H1 (cell line): ENCODE measurements at regions not wholly inside any gene's neighbourhood (a gene's known extent, or its start where the extent isn't known, plus 50 kb on each side); places are given as distances from the start of the nearest gene placed in this dataset.

ENCODE experiments used
- CTCF ChIA-PET: fragments of 300-600 bp; sonication (Branson Sonifier 250); formaldehyde crosslinking; loops from one replicate; lab custom pipeline; 2021; ENCODE audit not compliant: partially characterized antibody; lab: Charles Lee
- POLR2A ChIA-PET: fragments of 300-600 bp; sonication (Branson Sonifier 250); formaldehyde crosslinking; loops from one replicate; lab custom pipeline; 2021; ENCODE audit warnings: inconsistent platforms; ENCODE audit not compliant: partially characterized antibody; lab: Charles Lee
- DNase-seq, 2 experiments: peaks; one replicate each; pipeline versions ENCODE4 v3.0.0 to v3.0.0-alpha.2; 2010 to 2022; ENCODE audit warnings: low spot score in 2 of 2, low read depth in 1 of 2, mixed read lengths in 1 of 2
- FAIRE-seq: peaks from 2 replicates; lab custom pipeline; 2011; peaks lifted over from hg19 to GRCh38; lab: Jason Lieb, UNC
- H2AFZ ChIP-seq: 2 replicates; pipeline ENCODE4 v1.8.1; 2012; ENCODE audit warnings: low read length, inconsistent platforms
- H2AK5ac ChIP-seq: 2 replicates; pipeline ENCODE4 v1.6.1; 2013; ENCODE audit warnings: low read depth, low read length
- H2BK120ac ChIP-seq: replicated peaks from 2 replicates; pipeline ENCODE3; 2013; ENCODE audit warnings: low read depth, low read length, inconsistent platforms
- H2BK12ac ChIP-seq: 2 replicates; pipeline ENCODE4 v1.6.1; 2013; ENCODE audit warnings: low read depth, low read length
- H2BK15ac ChIP-seq: 2 replicates; pipeline ENCODE4 v1.6.1; 2013; ENCODE audit warnings: low read length
- H2BK20ac ChIP-seq: 2 replicates; pipeline ENCODE4 v1.6.1; 2013; ENCODE audit warnings: low read length
- H2BK5ac ChIP-seq: 2 replicates; pipeline ENCODE4 v1.6.1; 2013; ENCODE audit warnings: low read depth, low read length
- H3K14ac ChIP-seq: 2 replicates; pipeline ENCODE4 v1.6.1; 2013; ENCODE audit warnings: inconsistent platforms; ENCODE audit not compliant: insufficient read length
- H3K18ac ChIP-seq: 2 replicates; pipeline ENCODE4 v1.6.1; 2013; ENCODE audit warnings: low read length; ENCODE audit errors: extremely low read depth
- H3K23ac ChIP-seq: 2 replicates; pipeline ENCODE4 v1.6.1; 2013; ENCODE audit warnings: inconsistent platforms; ENCODE audit not compliant: insufficient read length
- H3K23me2 ChIP-seq: 2 replicates; pipeline ENCODE4 v1.6.1; 2013; ENCODE audit warnings: low read depth, low read length
- H3K27ac ChIP-seq: 2 replicates; pipeline ENCODE4 v1.6.1; 2011; ENCODE audit warnings: low read depth, low read length, inconsistent platforms
- H3K27me3 ChIP-seq, 4 experiments: replicated peaks in 1 of 4; 1 replicate in 1 of 4; 2 replicates in 3 of 4; pipeline versions ENCODE4 v1.6.1 to v1.8.1; 2011 to 2013; ENCODE audit warnings: low read length in 3 of 4, mild to moderate bottlenecking in 3 of 4, inconsistent platforms in 2 of 4, mixed read lengths in 2 of 4, moderate library complexity in 1 of 4; ENCODE audit not compliant: control insufficient read depth in 3 of 4, insufficient read depth in 3 of 4; ENCODE audit errors: extremely low read depth in 1 of 4
- H3K36me3 ChIP-seq, 4 experiments: 2 replicates each; pipeline versions ENCODE4 v1.6.1 to v1.8.1; 2011 to 2013; ENCODE audit warnings: mild to moderate bottlenecking in 4 of 4, low read length in 3 of 4, moderate library complexity in 2 of 4, control low read depth in 1 of 4, inconsistent platforms in 1 of 4; ENCODE audit not compliant: insufficient read depth in 4 of 4, control insufficient read depth in 2 of 4
- H3K4ac ChIP-seq: replicated peaks from 2 replicates; pipeline ENCODE3; 2013; ENCODE audit warnings: low read length, low read depth, mixed read lengths, inconsistent platforms; ENCODE audit not compliant: insufficient read length
- H3K4me1 ChIP-seq, 4 experiments: replicated peaks in 1 of 4; 1 replicate in 1 of 4; 2 replicates in 3 of 4; pipeline versions ENCODE4 v1.6.1 to v1.8.1; 2011 to 2013; ENCODE audit warnings: low read length in 3 of 4, inconsistent platforms in 2 of 4, mixed read lengths in 1 of 4; ENCODE audit not compliant: insufficient read depth in 4 of 4, control insufficient read depth in 3 of 4
- H3K4me2 ChIP-seq, 2 experiments: 2 replicates each; pipeline versions ENCODE4 v1.6.1 to v1.8.1; 2011 to 2013; ENCODE audit warnings: low read depth in 2 of 2, low read length in 2 of 2, control low read depth in 1 of 2, inconsistent platforms in 1 of 2, mild to moderate bottlenecking in 1 of 2; ENCODE audit not compliant: insufficient read depth in 1 of 2
- H3K4me3 ChIP-seq, 4 experiments: fragments of 200-600, 300-600 bp in 1 of 4; sonication (generic), shearing (Covaris generic), sonication (Bioruptor Twin) in 1 of 4; 2 replicates each; pipeline versions ENCODE4 v1.5.1 to v1.8.1; 2011 to 2016; ENCODE audit warnings: low read length in 4 of 4, low read depth in 3 of 4, control low read depth in 2 of 4, inconsistent platforms in 2 of 4, mild to moderate bottlenecking in 2 of 4, mixed read lengths in 1 of 4, moderate library complexity in 1 of 4; ENCODE audit not compliant: insufficient read depth in 2 of 4; ENCODE audit errors: extremely low read depth in 1 of 4
- H3K56ac ChIP-seq: replicated peaks from 2 replicates; pipeline ENCODE3; 2013; ENCODE audit warnings: low read depth, mild to moderate bottlenecking, mixed read lengths, low read length, inconsistent platforms; ENCODE audit not compliant: insufficient read length
- H3K79me1 ChIP-seq: 2 replicates; pipeline ENCODE4 v1.6.1; 2013; ENCODE audit warnings: low read depth, low read length, control low read depth
- H3K79me2 ChIP-seq, 2 experiments: 2 replicates each; pipeline versions ENCODE4 v1.6.1 to v1.8.1; 2012 to 2013; ENCODE audit warnings: low read length in 2 of 2, mild to moderate bottlenecking in 2 of 2, inconsistent platforms in 1 of 2; ENCODE audit not compliant: insufficient read depth in 2 of 2, control insufficient read depth in 1 of 2
- H3K9ac ChIP-seq, 4 experiments: replicated peaks in 1 of 4; 1 replicate in 1 of 4; 2 replicates in 3 of 4; pipeline versions ENCODE4 v1.6.1 to v1.8.1; 2011 to 2013; ENCODE audit warnings: low read depth in 3 of 4, low read length in 3 of 4, control low read depth in 2 of 4, mild to moderate bottlenecking in 2 of 4, moderate library complexity in 2 of 4, inconsistent platforms in 1 of 4; ENCODE audit errors: extremely low read depth in 1 of 4
- H3K9me3 ChIP-seq, 2 experiments: 2 replicates each; pipeline versions ENCODE4 v1.6.1 to v1.8.1; 2012 to 2013; ENCODE audit warnings: mild to moderate bottlenecking in 2 of 2, moderate library complexity in 2 of 2, control low read depth in 1 of 2, inconsistent platforms in 1 of 2, low read depth in 1 of 2, low read length in 1 of 2, mixed read lengths in 1 of 2; ENCODE audit not compliant: insufficient read depth in 2 of 2
- H4K20me1 ChIP-seq, 2 experiments: replicated peaks in 1 of 2; 2 replicates each; pipeline versions ENCODE3 to v1.8.1; 2011 to 2013; ENCODE audit warnings: inconsistent platforms in 2 of 2, low read length in 2 of 2, mild to moderate bottlenecking in 1 of 2; ENCODE audit not compliant: insufficient read depth in 2 of 2, control insufficient read depth in 1 of 2
- H4K5ac ChIP-seq: 2 replicates; pipeline ENCODE4 v1.6.1; 2013; ENCODE audit warnings: low read length, low read depth, mixed read lengths, inconsistent platforms; ENCODE audit not compliant: insufficient read length
- H4K8ac ChIP-seq: 2 replicates; pipeline ENCODE4 v1.8.0; 2013; ENCODE audit warnings: mild to moderate bottlenecking, moderate library complexity, low read length, inconsistent platforms; ENCODE audit not compliant: insufficient read depth; ENCODE audit errors: extremely low read depth
- H4K91ac ChIP-seq: replicated peaks from 2 replicates; pipeline ENCODE3; 2013; ENCODE audit warnings: low read length, mixed read lengths, inconsistent platforms; ENCODE audit not compliant: insufficient read length
- BACH1 ChIP-seq: IDR thresholded peaks from 2 replicates; pipeline ENCODE4 v1.6.1; 2012; ENCODE audit warnings: low read length, improper control_type of control experiment
- FOSL1 ChIP-seq: IDR thresholded peaks from 2 replicates; pipeline ENCODE4 v1.6.1; 2011; ENCODE audit warnings: mild to moderate bottlenecking, low read depth, low read length, moderate library complexity; ENCODE audit not compliant: insufficient read depth
- JUN ChIP-seq: IDR thresholded peaks from 2 replicates; pipeline ENCODE4 v1.6.1; 2011; ENCODE audit warnings: low read depth, mild to moderate bottlenecking, improper control_type of control experiment, low read length
- MAFK ChIP-seq: IDR thresholded peaks from 2 replicates; pipeline ENCODE4 v1.6.1; 2012; ENCODE audit warnings: low read depth, mild to moderate bottlenecking, improper control_type of control experiment, low read length
- RAD21 ChIP-seq, 2 experiments: IDR thresholded peaks in 1 of 2; conservative IDR thresholded peaks in 1 of 2; 2 replicates each; pipeline ENCODE4 v1.6.1; 2011; ENCODE audit warnings: low read depth in 2 of 2, low read length in 2 of 2, improper control_type of control experiment in 1 of 2, inconsistent platforms in 1 of 2, mild to moderate bottlenecking in 1 of 2, moderate library complexity in 1 of 2
- RXRA ChIP-seq: IDR thresholded peaks from 2 replicates; pipeline ENCODE4 v1.6.1; 2011; ENCODE audit warnings: low read depth, mild to moderate bottlenecking, low read length, moderate library complexity; ENCODE audit not compliant: insufficient read depth
- SP4 ChIP-seq: IDR thresholded peaks from 2 replicates; pipeline ENCODE4 v1.6.1; 2012; ENCODE audit warnings: low read length, inconsistent platforms
- SRF ChIP-seq: IDR thresholded peaks from 2 replicates; pipeline ENCODE4 v1.6.1; 2011; ENCODE audit warnings: mild to moderate bottlenecking, low read depth, low read length, moderate library complexity
- TCF12 ChIP-seq: IDR thresholded peaks from 2 replicates; pipeline ENCODE4 v1.6.1; 2011; ENCODE audit warnings: low read depth, mild to moderate bottlenecking, low read length
- WGBS, 2 experiments: shearing (Covaris generic) in 1 of 2; methylation state at CpG; one replicate each; pipeline versions ENCODE4 v1.1.6 to v1.1.7; 2013 to 2015; ENCODE audit warnings: low lambda C conversion rate in 2 of 2, mixed read lengths in 2 of 2, inconsistent platforms in 1 of 2, low coverage in 1 of 2, missing lambda C conversion rate in 1 of 2; ENCODE audit not compliant: insufficient replicate concordance in 2 of 2, insufficient coverage in 1 of 2, insufficient read length in 1 of 2; ENCODE audit errors: extremely low coverage in 1 of 2, missing lambda C conversion rate in 1 of 2; 5-methylcytosine and 5-hydroxymethylcytosine counted together
- TF ChIP-seq, protein P1 (sequence below), 3 experiments: IDR thresholded peaks; 1 replicate in 2 of 3; 2 replicates in 1 of 3; pipeline versions ENCODE4 v1.5.1 to v1.6.1; 2011; ENCODE audit warnings: low read length in 3 of 3, mild to moderate bottlenecking in 3 of 3, inconsistent platforms in 2 of 3, low read depth in 1 of 3, moderate library complexity in 1 of 3; ENCODE audit not compliant: insufficient read depth in 1 of 3; ENCODE audit errors: control extremely low read depth in 1 of 3
- TF ChIP-seq, protein P2 (sequence below): IDR thresholded peaks from 2 replicates; pipeline ENCODE4 v1.6.1; 2011; ENCODE audit warnings: low read depth, mild to moderate bottlenecking, low read length; ENCODE audit not compliant: insufficient read depth

DNA sequence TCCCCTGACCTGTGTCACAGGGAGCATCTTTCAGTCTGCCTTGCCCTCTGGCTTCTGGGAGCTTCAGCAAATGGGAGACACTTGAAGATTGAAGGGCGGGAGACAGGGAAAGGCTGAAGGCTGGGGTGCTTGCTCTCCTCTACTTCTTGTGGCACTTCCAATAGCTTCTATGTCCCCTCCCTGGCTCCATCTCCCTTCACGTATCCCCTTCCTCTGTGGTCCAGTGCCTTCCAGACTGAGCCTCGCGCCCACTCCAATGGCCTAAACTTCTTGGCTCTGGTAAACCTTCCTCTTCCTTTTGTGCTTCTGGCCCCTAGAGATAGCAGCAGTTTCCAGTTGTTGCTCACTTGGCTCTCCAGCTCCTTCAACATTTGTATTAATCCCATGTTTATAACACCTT lies 69.8 kb upstream of the TOPAZ1 start:
- ChIA-PET POLR2A (no interaction called here), CTCF (interaction anchor here (1.3 to 1.6 kb wide), 2 partner anchors 13 to 176 kb away, joined by 3 to 4 read pairs; no protein-coding TSS in a partner anchor)
- TF ChIP-seq SP4 = no peak
- TF ChIP-seq, protein P1, sequence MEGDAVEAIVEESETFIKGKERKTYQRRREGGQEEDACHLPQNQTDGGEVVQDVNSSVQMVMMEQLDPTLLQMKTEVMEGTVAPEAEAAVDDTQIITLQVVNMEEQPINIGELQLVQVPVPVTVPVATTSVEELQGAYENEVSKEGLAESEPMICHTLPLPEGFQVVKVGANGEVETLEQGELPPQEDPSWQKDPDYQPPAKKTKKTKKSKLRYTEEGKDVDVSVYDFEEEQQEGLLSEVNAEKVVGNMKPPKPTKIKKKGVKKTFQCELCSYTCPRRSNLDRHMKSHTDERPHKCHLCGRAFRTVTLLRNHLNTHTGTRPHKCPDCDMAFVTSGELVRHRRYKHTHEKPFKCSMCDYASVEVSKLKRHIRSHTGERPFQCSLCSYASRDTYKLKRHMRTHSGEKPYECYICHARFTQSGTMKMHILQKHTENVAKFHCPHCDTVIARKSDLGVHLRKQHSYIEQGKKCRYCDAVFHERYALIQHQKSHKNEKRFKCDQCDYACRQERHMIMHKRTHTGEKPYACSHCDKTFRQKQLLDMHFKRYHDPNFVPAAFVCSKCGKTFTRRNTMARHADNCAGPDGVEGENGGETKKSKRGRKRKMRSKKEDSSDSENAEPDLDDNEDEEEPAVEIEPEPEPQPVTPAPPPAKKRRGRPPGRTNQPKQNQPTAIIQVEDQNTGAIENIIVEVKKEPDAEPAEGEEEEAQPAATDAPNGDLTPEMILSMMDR (IDR thresholded peaks at IDR 0.05; ENCODE audit: control extremely low read depth in 1 of 3, insufficient read depth in 1 of 3, low read depth in 1 of 3, low read length in 3 of 3) = no peak
- TF ChIP-seq, protein P2, sequence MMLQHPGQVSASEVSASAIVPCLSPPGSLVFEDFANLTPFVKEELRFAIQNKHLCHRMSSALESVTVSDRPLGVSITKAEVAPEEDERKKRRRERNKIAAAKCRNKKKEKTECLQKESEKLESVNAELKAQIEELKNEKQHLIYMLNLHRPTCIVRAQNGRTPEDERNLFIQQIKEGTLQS = no peak
- TF ChIP-seq FOSL1 = no peak
- no peak for TF ChIP-seq BACH1
- no peak for TF ChIP-seq MAFK
- TF ChIP-seq RXRA = no peak
- TF ChIP-seq JUN = no peak
- no peak for TF ChIP-seq SRF
- TF ChIP-seq TCF12 = no peak
- no peak for TF ChIP-seq RAD21 (IDR thresholded peaks at IDR 0.05 in 1 of 2, conservative IDR thresholded peaks at IDR 0.05 in 1 of 2; ENCODE audit: low read depth in 2 of 2, low read length in 2 of 2)

More for the DNA sequence above, 69.8 kb upstream of the TOPAZ1 start:
- DNase-seq = no peak
- H2BK120ac ChIP-seq = no peak overlapping the region
- H2BK5ac ChIP-seq = no peak overlapping the region
- no peaks in the 10 kb centered on the region for H3K23me2 ChIP-seq
- H2BK20ac ChIP-seq = no peak overlapping the region
- H4K20me1 ChIP-seq = no peaks in the 10 kb centered on the region
- no peak overlapping the region for H3K23ac ChIP-seq
- no peak overlapping the region for H4K8ac ChIP-seq
- no peaks in the 10 kb centered on the region for H3K4me1 ChIP-seq
- no peaks in the 10 kb centered on the region for H3K79me1 ChIP-seq
- H3K9me3 ChIP-seq = peaks cover 0 to 4% of the 10 kb centered on the region in 2 experiments; a peak in 2 of 4 replicates
- no peaks in the 10 kb centered on the region for H3K79me2 ChIP-seq
- no peak overlapping the region for H3K14ac ChIP-seq
- no peak overlapping the region for H4K5ac ChIP-seq
- no peak overlapping the region for H3K9ac ChIP-seq
- H3K27ac ChIP-seq = no peak overlapping the region
- FAIRE-seq = no peak
- H3K4me3 ChIP-seq = no peak overlapping the region
- WGBS, 2 experiments = 93% methylated on average over 4 of the region's 4 CpGs; no CpG with 5 or more reads in 1 of the 2 experiments
- H3K27me3 ChIP-seq = no peaks in the 10 kb centered on the region
- H2AFZ ChIP-seq = no peak overlapping the region
- H2BK15ac ChIP-seq = no peak overlapping the region
- H3K18ac ChIP-seq = no peak overlapping the region
- no peak overlapping the region for H3K4ac ChIP-seq
- H3K4me2 ChIP-seq = no peak overlapping the region
- no peak overlapping the region for H4K91ac ChIP-seq
- H3K36me3 ChIP-seq = no peaks in the 10 kb centered on the region
- H2AK5ac ChIP-seq = no peak overlapping the region
- H3K56ac ChIP-seq = no peak overlapping the region
- no peak overlapping the region for H2BK12ac ChIP-seq
